ENCODE measurements at regions not wholly inside any gene's neighbourhood (a gene's known extent, or its start where the extent isn't known, plus 50 kb on each side); places are given as distances from the start of the nearest gene placed in this dataset.
"Not testable (repeated sequence)": the region's sequence is repeated elsewhere in the genome, so short reads cannot be mapped to it uniquely, and the experiment has no call there.

GRCh38 chr6:6091608-6092002 is 84.9 kb upstream of the NRN1 start:
- no peak for DNase-seq

DNA sequence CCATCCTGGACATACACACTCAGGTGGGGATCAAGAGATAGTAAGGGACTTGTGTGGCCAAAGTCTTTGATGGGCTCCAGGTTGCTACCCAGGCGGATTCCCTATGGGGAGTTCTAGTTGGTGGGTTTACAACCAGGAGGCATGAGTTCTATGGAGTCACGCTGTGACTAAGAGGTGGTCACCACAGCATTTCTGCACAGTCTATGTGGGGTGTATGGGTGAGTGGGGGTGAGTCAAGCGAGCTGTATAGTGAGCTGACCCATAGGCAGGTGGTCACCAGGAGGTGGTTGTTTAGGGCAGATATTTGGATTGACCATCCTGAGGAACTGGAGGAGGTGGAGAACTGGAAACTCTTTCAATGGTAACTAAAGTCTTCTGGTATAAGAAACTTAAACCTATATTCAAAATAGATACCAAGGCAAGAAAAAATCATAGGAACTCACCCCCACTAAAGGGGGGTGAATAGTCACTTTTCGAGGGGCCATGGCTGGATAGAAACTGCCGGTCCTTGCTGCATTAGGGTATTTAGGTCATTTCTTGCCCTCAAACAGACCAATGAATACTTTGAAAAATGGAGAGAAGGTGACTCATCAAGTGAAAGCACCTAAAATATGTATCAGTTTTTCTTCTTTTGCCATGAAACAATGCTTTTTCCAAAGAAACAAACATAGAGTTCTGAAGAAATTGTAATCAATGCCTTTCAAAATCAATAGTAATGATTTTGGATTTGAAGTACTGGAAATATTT is 84.3 kb upstream of the NRN1 start:
- no peak for DNase-seq

- DNase-seq: peak; percentile 80
Observed at GRCh38 chr6:6085928-6086668, 79.4 kb upstream of the NRN1 start.

DNA sequence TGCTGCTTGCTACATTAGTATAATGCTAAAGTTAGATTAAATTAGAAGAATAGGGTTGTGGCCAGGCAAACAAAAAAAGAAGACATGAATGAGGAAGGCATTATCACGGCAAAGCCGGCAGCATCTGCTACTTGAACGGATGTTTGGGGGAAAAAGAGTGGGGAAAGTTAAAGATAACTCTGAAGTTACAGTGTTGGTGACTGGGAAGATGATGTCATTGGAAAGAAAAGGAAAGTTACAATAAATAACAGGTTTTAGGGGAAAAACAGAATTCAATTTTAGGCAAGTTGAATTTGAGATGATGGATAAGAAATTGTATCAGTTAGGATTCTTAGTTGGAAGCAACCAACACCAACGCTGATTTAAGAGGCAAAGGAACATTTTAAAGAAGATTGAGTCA is 74.2 kb upstream of the NRN1 start:
- no peak for DNase-seq

GRCh38 chr6:6074190-6074589 is 67.5 kb upstream of the NRN1 start:
- DNase-seq: no peak

- DNase-seq: not testable (repeated sequence)
Observed at GRCh38 chr6:6068157-6068556, 61.4 kb upstream of the NRN1 start.

DNA sequence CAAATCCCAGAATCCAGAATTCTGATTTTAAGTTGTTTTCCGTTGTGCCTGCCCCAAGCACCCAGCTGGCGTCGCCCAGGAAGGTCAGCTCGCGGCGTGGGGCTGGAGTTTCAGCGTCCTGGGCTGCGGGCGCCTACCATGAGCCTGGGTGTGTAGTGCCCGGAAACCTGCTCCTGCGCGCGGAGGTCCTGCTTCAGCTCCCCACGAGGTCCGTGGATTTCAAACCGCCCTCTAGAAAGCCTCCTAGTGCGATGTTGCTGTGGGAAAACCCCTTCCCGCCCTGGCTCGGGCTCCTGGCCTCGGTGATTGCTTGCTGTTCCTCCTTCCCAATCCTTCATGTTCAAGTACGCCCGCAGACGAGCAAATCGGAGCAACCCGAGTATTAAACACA is 51.3 kb upstream of the NRN1 start:
- DNase-seq: no peak

DNA sequence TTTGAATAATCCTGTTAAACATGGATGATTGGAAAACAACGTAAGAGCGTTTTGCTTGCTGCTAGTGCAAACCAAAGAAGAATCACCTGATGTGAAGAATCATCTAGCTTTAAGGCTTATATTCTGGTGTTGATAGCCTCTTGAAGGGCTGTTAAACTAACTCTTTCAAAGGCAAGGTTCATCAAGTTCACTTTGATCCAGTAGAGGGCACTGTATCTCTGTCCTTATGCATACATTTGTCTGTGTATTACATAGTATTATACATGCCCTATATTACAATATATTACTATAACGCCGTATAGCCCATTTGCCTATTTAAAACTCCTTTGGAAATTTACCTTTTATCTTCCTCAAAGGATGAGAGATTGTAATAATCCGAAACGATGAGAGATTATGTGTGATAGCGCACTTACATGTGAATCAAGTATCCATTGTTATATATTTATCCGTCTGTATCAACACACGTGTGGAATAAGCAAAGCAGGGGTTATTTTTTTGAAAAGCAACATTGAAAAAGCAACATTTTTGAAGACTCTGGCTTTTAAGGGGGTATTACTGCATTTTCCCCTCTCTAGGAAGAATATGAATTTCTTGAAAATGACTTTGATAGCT is 50.8 kb upstream of the NRN1 start:
- DNase-seq: peak; percentile 78

All from suppressor macrophage treated with lipopolysaccharide for 4 hours (primary cell).